ENCODE measurements at regions not wholly inside any gene's neighbourhood (a gene's known extent, or its start where the extent isn't known, plus 50 kb on each side); places are given as distances from the start of the nearest gene placed in this dataset.

DNA sequence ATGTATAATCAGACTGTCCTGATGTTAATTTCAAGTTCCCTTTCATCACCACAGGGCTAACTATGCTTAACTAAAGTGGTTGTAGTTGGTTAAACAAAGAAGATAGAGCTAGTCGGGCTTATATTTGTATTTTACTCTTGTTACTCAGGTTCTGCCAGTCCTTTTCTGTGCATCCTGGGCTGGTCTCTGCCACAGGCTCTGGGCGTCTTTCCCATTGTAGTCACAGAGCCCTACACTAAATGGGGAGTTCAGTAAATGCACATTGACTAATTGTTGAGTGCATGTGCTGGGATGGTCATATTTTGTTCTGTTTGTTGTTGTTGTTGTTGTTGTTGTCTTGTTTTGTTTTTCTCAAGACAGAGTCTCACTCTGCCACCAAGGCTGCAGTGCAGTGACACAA is 125.4 kb upstream of the PGR start (continued):
- TF ChIP-seq ZNF408 (CRISPR knock-in tag; IDR thresholded peaks at IDR 0.05; ENCODE audit: low read depth), result no peak
- TF ChIP-seq NBN (IDR thresholded peaks at IDR 0.05; ENCODE audit: low read depth), result no peak
- TF ChIP-seq RBBP5 (IDR thresholded peaks at IDR 0.05; ENCODE audit: borderline replicate concordance, insufficient read depth, low read length, poor library complexity, severe bottlenecking), result no peak

GRCh38 chr11:101254037-101254436 is 124.4 kb upstream of the PGR start:
- Histone ChIP-seq H3K9ac (ENCODE audit: insufficient read depth in 1 of 2, low read depth in 2 of 2, low read length in 2 of 2) (no peak overlapping the region), H3K36me3 (ENCODE audit: control insufficient read depth, insufficient read depth, low read length) (no peaks in the 10 kb centered on the region), H3K4me1 (replicated peaks in 1 of 2; ENCODE audit: control insufficient read depth in 2 of 2, insufficient read depth in 2 of 2, low read length in 2 of 2) (no peaks in the 10 kb centered on the region), H3K27ac (ENCODE audit: extremely low read depth, low read depth, low read length) (no peak overlapping the region), H3K9me3 (replicated peaks; ENCODE audit: control insufficient read depth, insufficient read depth, low read depth, low read length) (no peaks in the 10 kb centered on the region), H3K79me2 (ENCODE audit: control insufficient read depth, insufficient read depth, low read length) (no peaks in the 10 kb centered on the region), H4K20me1 (replicated peaks; ENCODE audit: control insufficient read depth, insufficient read depth, low read length) (no peaks in the 10 kb centered on the region), H3K4me3 (no peak overlapping the region), H3K9me1 (ENCODE audit: control insufficient read depth, insufficient read depth, low read length) (no peaks in the 10 kb centered on the region), H2AFZ (ENCODE audit: low read depth, low read length) (no peak overlapping the region), H3K4me2 (ENCODE audit: insufficient read depth, low read length) (no peak overlapping the region), H3K27me3 (ENCODE audit: control insufficient read depth in 2 of 2, insufficient read depth in 2 of 2, low read length in 2 of 2) (no peaks in the 10 kb centered on the region)
- CTCF ChIA-PET (ENCODE audit: low intra/inter-chr PET ratio), result no interaction called here
- POLR2A ChIA-PET, result no interaction called here
- WGBS (ENCODE audit: insufficient coverage, low coverage, missing lambda C conversion rate), result 5% methylated on average over 1 of the region's 1 CpG
- ATAC-seq (no peak), DNase-seq (ENCODE audit: extremely low read depth in 1 of 4, low spot score in 3 of 4) (no peak), FAIRE-seq (no peak)
- in situ Hi-C loops (cut with MboI), result no loop called here
- intact Hi-C loops (cut with micrococcal nuclease), result no loop called here
- no TSS peak for BruUV-seq (replicated peaks)
- TF ChIP-seq BRCA1 (IDR thresholded peaks at IDR 0.05) (no peak), BRCA1 (CRISPR knock-in tag; IDR thresholded peaks at IDR 0.05) (no peak), RREB1 (CRISPR knock-in tag; IDR thresholded peaks at IDR 0.05) (no peak), ZNF644 (tag; IDR thresholded peaks at IDR 0.05; ENCODE audit: low read depth) (no peak), RBM22 (IDR thresholded peaks at IDR 0.05; ENCODE audit: low read depth, low read length, poor library complexity, severe bottlenecking) (no peak), COPS2 (conservative IDR thresholded peaks at IDR 0.05) (no peak), PYGO2 (tag; IDR thresholded peaks at IDR 0.05) (no peak), ZNF217 (CRISPR knock-in tag; IDR thresholded peaks at IDR 0.05) (no peak), SAFB (IDR thresholded peaks at IDR 0.05; ENCODE audit: borderline replicate concordance, low read depth, low read length) (no peak), HNRNPL (IDR thresholded peaks at IDR 0.05; ENCODE audit: low read depth, low read length) (no peak), BRF1 (IDR thresholded peaks at IDR 0.05; ENCODE audit: borderline replicate concordance, extremely low read depth, insufficient read length) (no peak), STAT5A (IDR thresholded peaks at IDR 0.05; ENCODE audit: borderline replicate concordance, low read length) (no peak)
- TF ChIP-seq, protein P1, sequence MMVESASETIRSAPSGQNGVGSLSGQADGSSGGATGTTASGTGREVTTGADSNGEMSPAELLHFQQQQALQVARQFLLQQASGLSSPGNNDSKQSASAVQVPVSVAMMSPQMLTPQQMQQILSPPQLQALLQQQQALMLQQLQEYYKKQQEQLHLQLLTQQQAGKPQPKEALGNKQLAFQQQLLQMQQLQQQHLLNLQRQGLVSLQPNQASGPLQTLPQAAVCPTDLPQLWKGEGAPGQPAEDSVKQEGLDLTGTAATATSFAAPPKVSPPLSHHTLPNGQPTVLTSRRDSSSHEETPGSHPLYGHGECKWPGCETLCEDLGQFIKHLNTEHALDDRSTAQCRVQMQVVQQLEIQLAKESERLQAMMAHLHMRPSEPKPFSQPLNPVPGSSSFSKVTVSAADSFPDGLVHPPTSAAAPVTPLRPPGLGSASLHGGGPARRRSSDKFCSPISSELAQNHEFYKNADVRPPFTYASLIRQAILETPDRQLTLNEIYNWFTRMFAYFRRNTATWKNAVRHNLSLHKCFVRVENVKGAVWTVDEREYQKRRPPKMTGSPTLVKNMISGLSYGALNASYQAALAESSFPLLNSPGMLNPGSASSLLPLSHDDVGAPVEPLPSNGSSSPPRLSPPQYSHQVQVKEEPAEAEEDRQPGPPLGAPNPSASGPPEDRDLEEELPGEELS (CRISPR knock-in tag; IDR thresholded peaks at IDR 0.05; ENCODE audit: borderline replicate concordance), result no peak
